Transverse colon (tissue), 3 donors: ENCODE measurements at regions not wholly inside any gene's neighbourhood (a gene's known extent, or its start where the extent isn't known, plus 50 kb on each side); places are given as distances from the start of the nearest gene placed in this dataset.

ENCODE experiments used
- CTCF ChIP-seq, 5 experiments: fragments of 200-600 bp in 3 of 5; fragments of 450-650 bp in 2 of 5; sonication (generic) in 3 of 5; IDR thresholded peaks; 1 replicate in 2 of 5; 2 replicates in 3 of 5; pipeline ENCODE4 v1.5.1; 2016 to 2017; ENCODE audit warnings: antibody characterized with exemption in 5 of 5, inconsistent platforms in 3 of 5, mild to moderate bottlenecking in 2 of 5, moderate library complexity in 1 of 5
- POLR2A ChIP-seq: fragments of 450-650 bp; IDR thresholded peaks from one replicate; pipeline ENCODE4 v1.6.1; 2016; ENCODE audit warnings: antibody characterized with exemption, mild to moderate bottlenecking, moderate library complexity

- no peak for TF ChIP-seq CTCF (IDR thresholded peaks at IDR 0.05)
- TF ChIP-seq POLR2A = no peak
Observed at GRCh38 chr13:53198736-53199135, 170.1 kb downstream of the OLFM4 start.
